NOMO-1 treated with dmso at 0.1 percent for 144 hours (cell line): ENCODE measurements at regions not wholly inside any gene's neighbourhood (a gene's known extent, or its start where the extent isn't known, plus 50 kb on each side); places are given as distances from the start of the nearest gene placed in this dataset.
"Not testable (repeated sequence)": the region's sequence is repeated elsewhere in the genome, so short reads cannot be mapped to it uniquely, and the experiment has no call there.

Experiments used
- DNase-seq: peaks from one replicate; lab custom pipeline; 2025; ENCODE audit not compliant: unreplicated experiment; lab: John Stamatoyannopoulos, UW

- no peak for DNase-seq
Measured at GRCh38 chr10:65083222-65083621, 1562.0 kb downstream of the REEP3 start.

- no peak for DNase-seq
Measured at GRCh38 chr10:65090991-65091390, 1569.8 kb downstream of the REEP3 start.

- no peak for DNase-seq
Measured at GRCh38 chr10:65100146-65100545, 1578.9 kb downstream of the REEP3 start.

- not testable (repeated sequence) for DNase-seq
Measured at GRCh38 chr10:65100881-65101280, 1579.7 kb downstream of the REEP3 start.

- DNase-seq, result no peak
Measured at GRCh38 chr10:65110009-65110408, 1588.8 kb downstream of the REEP3 start.

GRCh38 chr10:65111059-65111458 lies 1589.9 kb downstream of the REEP3 start:
- DNase-seq, result not testable (repeated sequence)

- DNase-seq, result no peak
Measured at GRCh38 chr10:65112573-65112972, 1591.4 kb downstream of the REEP3 start.

GRCh38 chr10:65123120-65123519 lies 1601.9 kb downstream of the REEP3 start:
- no peak for DNase-seq

GRCh38 chr10:65125212-65125611 lies 1604.0 kb downstream of the REEP3 start:
- no peak for DNase-seq

GRCh38 chr10:65126288-65126687 lies 1605.1 kb downstream of the REEP3 start:
- DNase-seq, result no peak

- DNase-seq, result no peak
Measured at GRCh38 chr10:65128277-65128676, 1607.1 kb downstream of the REEP3 start.

- no peak for DNase-seq
Measured at GRCh38 chr10:65130162-65130758, 1609.1 kb downstream of the REEP3 start.

GRCh38 chr10:65133652-65134051 lies 1612.5 kb downstream of the REEP3 start:
- no peak for DNase-seq

- DNase-seq, result no peak
Measured at GRCh38 chr10:65135508-65135907, 1614.3 kb downstream of the REEP3 start.

- DNase-seq, result no peak
Measured at GRCh38 chr10:65142641-65143435, 1621.6 kb downstream of the REEP3 start.

- DNase-seq, result no peak
Measured at GRCh38 chr10:65143723-65144122, 1622.5 kb downstream of the REEP3 start.

- no peak for DNase-seq
Measured at GRCh38 chr10:65149878-65150277, 1628.7 kb downstream of the REEP3 start.

- DNase-seq, result no peak
Measured at GRCh38 chr10:65166272-65166671, 1645.1 kb downstream of the REEP3 start.

- DNase-seq, result no peak
Measured at GRCh38 chr10:65172249-65172648, 1651.0 kb downstream of the REEP3 start.

GRCh38 chr10:65176994-65177393 lies 1655.8 kb downstream of the REEP3 start:
- DNase-seq, result no peak

- DNase-seq, result no peak
Measured at GRCh38 chr10:65183236-65183635, 1662.0 kb downstream of the REEP3 start.

GRCh38 chr10:65186668-65187067 lies 1665.5 kb downstream of the REEP3 start:
- not testable (repeated sequence) for DNase-seq

- DNase-seq, result no peak
Measured at GRCh38 chr10:65194126-65194525, 1672.9 kb downstream of the REEP3 start.
